Kasumi-1 (cell line): ENCODE measurements at regions not wholly inside any gene's neighbourhood (a gene's known extent, or its start where the extent isn't known, plus 50 kb on each side); places are given as distances from the start of the nearest gene placed in this dataset.
A peak's percentile ranks its signal among the peaks of the same experiment; 100 is the strongest.
"Not testable (repeated sequence)": the region's sequence is repeated elsewhere in the genome, so short reads cannot be mapped to it uniquely, and the experiment has no call there.

Experiments used
- DNase-seq, 2 experiments: peaks; one replicate each; lab custom pipeline; 2025; lab: John Stamatoyannopoulos, UW

GRCh38 chr5:166188501-166189325 lies 2102.7 kb upstream of the WWC1 start:
- DNase-seq = no peak

GRCh38 chr5:166192696-166193095 lies 2098.7 kb upstream of the WWC1 start:
- DNase-seq = no peak

- DNase-seq = no peak
These were observed 2095.5 kb upstream of the WWC1 start for GRCh38 chr5:166195981-166196380.

- no peak for DNase-seq
These were observed 2090.9 kb upstream of the WWC1 start for GRCh38 chr5:166200532-166200931.

GRCh38 chr5:166211640-166212039 lies 2079.8 kb upstream of the WWC1 start:
- DNase-seq = no peak

GRCh38 chr5:166236327-166236726 lies 2055.1 kb upstream of the WWC1 start:
- no peak for DNase-seq

GRCh38 chr5:166240705-166241104 lies 2050.7 kb upstream of the WWC1 start:
- DNase-seq = no peak

- DNase-seq = no peak
These were observed 2045.9 kb upstream of the WWC1 start for GRCh38 chr5:166245556-166245955.

GRCh38 chr5:166251786-166252185 lies 2039.7 kb upstream of the WWC1 start:
- DNase-seq = no peak

GRCh38 chr5:166257661-166258060 lies 2033.8 kb upstream of the WWC1 start:
- no peak for DNase-seq

- DNase-seq = no peak
These were observed 2029.0 kb upstream of the WWC1 start for GRCh38 chr5:166262395-166262794.

GRCh38 chr5:166267907-166268306 lies 2023.5 kb upstream of the WWC1 start:
- no peak for DNase-seq

GRCh38 chr5:166270712-166271111 lies 2020.7 kb upstream of the WWC1 start:
- DNase-seq = no peak

GRCh38 chr5:166276006-166276405 lies 2015.4 kb upstream of the WWC1 start:
- DNase-seq = no peak

- DNase-seq = no peak
These were observed 2011.6 kb upstream of the WWC1 start for GRCh38 chr5:166279828-166280227.

GRCh38 chr5:166281433-166281832 lies 2010.0 kb upstream of the WWC1 start:
- no peak for DNase-seq

GRCh38 chr5:166282939-166283338 lies 2008.5 kb upstream of the WWC1 start:
- no peak for DNase-seq

GRCh38 chr5:166285361-166285760 lies 2006.1 kb upstream of the WWC1 start:
- DNase-seq = no peak

- DNase-seq = no peak
These were observed 2004.6 kb upstream of the WWC1 start for GRCh38 chr5:166286832-166287231.

GRCh38 chr5:166287866-166288265 lies 2003.6 kb upstream of the WWC1 start:
- DNase-seq = no peak

GRCh38 chr5:166291800-166292199 lies 1999.6 kb upstream of the WWC1 start:
- DNase-seq = not testable (repeated sequence)

- DNase-seq = peak; percentile 3 to 19
These were observed 1997.6 kb upstream of the WWC1 start for GRCh38 chr5:166293892-166294291.

GRCh38 chr5:166302166-166302565 lies 1989.3 kb upstream of the WWC1 start:
- DNase-seq = no peak

GRCh38 chr5:166317425-166317824 lies 1974.0 kb upstream of the WWC1 start:
- DNase-seq = no peak
